ENCODE measurements at regions not wholly inside any gene's neighbourhood (a gene's known extent, or its start where the extent isn't known, plus 50 kb on each side); places are given as distances from the start of the nearest gene placed in this dataset.
A peak's percentile ranks its signal among the peaks of the same experiment; 100 is the strongest.
"Not testable (repeated sequence)": the region's sequence is repeated elsewhere in the genome, so short reads cannot be mapped to it uniquely, and the experiment has no call there.

DNA sequence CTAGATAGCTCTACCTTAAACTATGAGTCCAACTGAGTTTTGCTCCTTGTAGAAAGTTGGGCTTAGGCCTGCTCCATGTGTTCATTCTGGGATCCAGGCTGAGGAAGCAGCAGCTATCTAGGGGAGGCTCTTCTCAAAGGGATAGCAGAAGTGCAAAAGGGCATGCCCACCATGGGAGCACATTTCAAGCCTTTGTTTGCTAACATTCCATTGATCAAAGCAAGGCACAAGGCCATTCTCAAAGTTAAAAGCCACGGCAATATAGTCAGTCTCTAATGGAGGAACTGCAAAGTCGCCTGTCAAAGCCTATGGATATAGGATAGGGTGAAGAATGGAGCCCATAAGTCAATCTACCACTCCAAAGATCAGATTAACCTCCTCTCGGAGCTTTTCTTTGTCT lies 488.1 kb upstream of the ARX start:
- no peak for DNase-seq

DNA sequence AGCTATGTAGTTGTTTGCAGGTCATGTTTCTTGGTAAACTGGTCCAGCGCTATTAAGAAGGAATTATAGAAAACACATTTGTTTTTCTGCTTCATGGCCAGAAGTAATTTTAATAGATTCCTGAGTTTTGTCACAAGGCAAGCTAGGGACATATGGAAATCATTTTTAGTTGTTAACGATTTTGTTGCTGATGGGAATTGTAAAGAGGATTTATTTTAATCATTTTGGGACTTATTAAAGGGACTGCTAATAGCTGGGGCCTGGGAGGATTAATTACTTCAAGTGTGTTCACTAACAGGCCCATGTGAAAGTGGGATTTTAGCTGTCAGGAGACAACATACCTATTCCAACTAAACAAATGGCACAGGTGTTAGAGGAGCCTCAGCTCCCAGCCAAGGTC lies 492.0 kb upstream of the ARX start:
- no peak for DNase-seq

DNA sequence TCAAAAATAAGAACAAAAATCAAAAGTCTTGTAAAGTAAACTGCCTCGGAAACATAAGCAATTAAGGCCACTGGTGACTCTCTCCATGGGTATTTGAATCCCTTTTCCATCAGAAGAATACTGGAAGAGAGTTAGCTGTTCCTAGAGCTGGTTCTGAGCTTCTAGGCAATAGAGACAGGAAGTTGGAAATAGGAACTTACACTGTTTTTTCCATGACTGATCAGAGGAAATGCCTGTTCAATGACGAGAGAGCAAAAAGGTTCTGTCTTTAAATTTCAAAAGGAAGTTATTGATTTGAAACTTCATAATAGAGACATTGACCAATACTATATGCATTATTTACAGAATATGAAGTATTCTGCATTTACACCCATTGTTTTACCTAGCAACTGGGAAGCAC lies 503.5 kb upstream of the ARX start:
- DNase-seq, result no peak

DNA sequence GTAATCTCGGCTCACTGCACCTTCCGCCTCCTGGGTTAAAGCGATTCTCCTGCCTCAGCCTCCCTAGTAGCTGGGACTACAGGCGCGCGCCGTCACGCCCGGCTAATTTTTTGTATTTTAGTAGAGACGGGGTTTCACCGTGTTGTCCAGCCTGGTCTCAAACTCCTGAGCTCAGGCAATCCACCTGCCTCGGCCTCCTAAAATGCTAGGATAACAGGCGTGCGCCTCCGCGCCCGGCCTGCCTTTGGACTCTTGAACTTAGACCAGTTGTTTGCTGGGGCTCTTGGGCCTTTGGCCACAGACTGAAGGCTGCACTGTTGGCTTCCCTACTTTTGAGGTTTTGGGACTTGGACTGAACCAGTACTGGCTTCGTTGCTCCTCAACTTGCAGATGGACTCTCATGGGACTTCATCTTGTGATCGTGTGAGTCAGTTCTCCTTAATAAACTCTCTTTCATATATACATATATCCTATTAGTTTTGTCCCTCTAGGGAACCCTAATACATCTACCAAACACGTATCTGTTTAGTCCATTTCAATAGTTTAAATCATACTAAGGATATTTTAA lies 506.8 kb upstream of the ARX start:
- not testable (repeated sequence) for DNase-seq

DNA sequence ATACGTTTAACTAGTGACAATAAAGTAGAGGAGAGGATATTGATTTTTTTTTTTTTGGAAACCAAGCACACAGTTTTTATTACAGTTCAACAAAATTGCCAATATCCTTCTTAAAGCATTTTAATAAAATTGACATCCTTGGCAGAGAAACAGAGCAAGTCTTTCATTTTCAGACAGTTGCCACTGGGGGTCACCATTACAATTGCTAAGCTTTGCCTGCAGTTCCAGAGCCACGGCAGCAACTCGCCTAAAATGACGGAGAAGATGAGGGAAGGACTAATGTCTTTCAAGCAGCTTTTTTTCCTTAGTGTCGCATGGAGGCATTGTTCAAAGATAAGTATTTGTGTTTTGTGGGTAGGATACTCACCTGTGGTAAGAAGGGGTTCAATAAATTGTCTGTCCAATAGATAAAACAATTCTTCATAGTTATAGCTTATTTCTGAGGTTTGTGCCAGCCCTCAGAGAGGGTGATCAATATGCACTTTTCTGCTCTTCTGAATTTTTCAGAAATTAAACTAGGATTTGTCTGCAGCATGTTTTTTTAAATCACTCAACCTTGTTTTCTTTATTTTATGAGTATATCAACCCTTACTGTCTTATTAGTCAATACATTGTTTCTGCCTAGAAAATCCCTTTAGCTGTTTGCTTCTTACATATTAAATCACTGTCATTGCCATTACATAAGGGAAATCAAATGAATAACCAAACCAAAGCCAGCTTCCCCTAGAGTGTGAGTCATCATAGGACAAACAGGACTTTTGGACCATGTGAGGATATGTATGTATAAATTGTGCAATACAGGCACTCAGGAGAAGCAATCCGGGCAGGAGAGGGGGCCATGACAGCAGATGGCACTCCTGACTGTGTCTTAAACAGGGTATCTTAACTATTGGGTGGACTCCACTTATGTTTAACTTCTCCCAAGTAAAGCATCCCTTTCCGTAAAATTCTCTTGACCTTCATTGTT lies 508.1 kb upstream of the ARX start:
- DNase-seq, result peak; percentile 70

DNA sequence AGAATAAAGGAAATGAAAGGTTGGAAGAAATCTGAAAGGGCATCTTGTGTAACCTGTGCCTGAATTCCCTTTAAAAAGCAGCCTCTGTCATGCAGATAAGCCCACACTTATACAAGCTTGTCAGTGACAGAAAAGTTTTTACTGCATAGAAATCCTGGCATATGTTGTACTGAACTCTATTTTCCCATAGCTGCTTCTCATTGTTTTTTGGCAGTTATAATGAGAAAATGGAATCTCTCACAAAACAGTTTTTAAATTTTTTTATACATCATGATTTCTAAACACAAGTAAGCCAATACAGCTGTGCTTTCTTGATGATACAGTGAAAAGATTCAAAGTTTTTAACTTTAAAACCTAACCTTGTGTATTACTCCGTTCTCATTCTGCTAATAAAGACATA lies 511.4 kb upstream of the ARX start:
- no peak for DNase-seq

DNA sequence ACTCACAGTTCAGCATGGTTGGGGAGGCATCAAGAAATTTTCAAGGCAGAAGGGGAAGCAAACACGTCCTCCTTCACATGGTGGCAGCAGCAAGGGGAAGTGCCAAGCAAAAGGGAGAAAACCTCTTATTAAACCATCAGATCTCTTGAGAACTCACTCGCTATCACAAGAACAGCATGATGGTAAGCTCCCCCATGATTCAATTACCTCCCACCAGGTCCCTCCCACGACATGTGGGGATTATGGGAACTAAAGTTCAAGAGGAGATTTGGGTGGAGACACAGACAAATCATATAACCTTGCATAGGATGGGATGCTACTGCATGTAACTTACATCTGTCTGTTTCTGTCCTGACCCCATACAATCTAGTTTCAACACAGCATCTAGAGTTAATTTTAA lies 511.8 kb upstream of the ARX start:
- DNase-seq, result peak; percentile 49

DNA sequence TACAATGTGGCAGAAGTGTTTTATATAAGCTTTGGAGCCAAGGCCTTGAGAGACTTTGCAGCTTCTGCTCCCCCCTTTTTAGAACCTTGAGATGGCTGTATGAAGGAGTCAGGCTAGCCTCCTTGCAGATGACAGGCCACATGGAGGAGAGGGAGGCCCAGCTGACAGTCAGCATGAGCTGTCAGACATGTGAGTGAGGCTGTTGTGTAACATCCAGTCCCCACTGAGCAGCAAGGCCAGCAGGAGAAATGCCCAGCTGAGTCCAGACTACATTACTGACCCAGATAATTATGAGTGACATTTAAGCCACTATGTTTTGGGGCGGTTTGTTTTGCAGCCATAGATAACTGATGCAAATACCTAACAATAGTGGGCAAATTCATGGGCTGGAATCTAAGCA lies 515.3 kb upstream of the ARX start:
- DNase-seq, result no peak

DNA sequence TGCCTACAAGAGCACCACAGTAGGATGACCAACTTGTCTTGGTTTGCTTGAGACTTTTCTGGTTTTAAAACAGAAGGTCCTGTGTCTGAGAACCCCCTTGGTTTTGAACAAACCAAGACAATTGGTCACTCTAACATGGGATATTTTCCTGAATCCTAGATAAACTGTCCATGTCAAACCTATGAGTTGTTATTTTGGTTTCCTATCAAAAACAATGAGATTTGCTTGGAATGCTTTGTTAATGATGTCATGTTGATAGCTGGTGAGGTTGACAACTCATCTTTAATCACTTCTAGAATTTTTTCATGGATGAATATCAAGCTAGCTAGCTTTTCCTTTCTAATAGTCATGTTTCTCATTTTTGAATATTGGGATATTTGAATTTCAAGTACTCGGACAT lies 518.3 kb upstream of the ARX start:
- DNase-seq, result no peak

DNA sequence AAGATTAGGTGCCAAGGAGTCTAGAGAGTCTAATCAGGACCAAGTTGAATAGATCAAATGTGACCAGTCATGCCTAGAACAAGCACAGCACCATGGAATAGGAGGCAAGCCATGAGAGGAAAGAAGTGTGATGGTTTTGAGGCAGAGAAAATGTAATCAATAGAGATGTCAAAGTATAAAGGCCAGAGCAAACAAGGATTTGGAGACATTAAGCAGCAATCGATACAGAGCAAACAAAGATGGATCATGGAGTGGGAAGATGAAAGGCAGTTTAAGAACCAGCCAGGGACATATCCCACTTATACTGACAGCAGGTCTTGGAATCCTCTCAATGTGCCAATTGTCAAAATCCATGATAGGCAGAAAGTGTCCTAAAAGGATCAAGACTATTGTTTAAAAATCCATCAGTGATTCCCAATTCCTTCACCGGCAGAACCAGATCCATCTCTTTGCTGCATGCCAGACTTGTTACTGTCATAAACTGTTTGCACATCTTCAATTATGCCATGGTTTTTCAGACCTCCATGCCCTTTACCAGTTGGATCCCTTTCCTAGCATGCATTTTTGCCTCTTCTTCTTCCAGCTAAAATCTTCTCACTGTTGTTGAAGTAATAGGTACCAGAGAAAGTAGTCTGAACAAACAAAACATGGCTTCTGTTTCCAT lies 520.7 kb upstream of the ARX start:
- DNase-seq, result no peak

DNA sequence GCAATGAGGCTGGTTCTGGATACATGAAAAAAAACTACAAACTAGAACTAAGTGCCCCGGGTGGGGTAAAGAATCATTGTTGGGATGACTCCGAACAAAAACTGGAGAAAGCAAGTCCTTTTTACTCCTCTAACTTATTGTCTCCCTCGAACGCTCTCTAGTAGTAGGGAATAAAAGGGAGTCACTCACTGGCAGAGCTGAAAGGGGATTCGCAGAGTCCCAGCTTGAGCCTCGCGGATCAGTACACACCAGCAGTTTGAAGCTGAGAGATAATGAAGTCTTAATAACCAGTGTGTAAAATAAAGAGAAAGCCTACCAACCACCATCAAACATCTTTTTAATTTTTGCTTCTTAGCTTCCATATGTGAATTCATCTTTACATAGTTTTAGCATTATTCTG lies 521.9 kb upstream of the ARX start:
- peak; percentile 4 for DNase-seq

DNA sequence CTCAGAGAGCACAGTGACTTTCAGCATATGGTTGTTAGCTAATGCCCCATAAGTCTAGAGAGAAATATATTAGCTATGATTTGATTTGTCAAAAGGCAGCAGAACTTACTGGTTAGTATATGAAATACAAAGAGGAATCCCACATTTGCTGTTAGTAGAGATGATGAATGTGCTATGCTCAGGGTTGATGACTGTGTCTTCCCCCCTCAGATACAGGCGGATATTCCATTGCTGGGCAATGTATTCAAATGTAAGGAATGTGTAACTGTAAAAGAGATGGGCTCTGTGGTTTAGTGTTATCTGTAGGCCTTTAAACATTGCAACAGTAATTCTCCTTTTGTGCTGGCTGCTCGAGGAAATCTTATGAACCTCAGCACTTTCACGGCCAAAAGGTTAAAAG lies 528.9 kb upstream of the ARX start:
- no peak for DNase-seq

DNA sequence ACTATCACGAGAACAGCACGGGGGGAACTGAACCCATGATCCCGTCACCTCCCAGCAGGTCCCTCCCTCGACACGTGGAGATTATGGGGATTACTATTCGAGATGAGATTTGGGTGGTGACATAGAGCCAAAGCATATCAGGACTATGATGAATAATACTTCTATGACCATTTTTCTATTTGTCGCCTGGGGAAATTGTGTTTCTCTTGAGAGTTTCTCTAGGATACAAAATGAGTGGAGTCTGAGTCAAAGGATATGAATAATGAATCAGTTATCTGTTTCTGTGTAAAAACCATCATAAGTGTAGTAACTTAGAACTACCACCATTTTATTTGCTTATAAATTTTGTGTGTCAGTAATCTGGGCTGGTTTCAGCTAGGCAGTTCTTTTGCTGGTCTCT lies 533.0 kb upstream of the ARX start:
- DNase-seq, result no peak

DNA sequence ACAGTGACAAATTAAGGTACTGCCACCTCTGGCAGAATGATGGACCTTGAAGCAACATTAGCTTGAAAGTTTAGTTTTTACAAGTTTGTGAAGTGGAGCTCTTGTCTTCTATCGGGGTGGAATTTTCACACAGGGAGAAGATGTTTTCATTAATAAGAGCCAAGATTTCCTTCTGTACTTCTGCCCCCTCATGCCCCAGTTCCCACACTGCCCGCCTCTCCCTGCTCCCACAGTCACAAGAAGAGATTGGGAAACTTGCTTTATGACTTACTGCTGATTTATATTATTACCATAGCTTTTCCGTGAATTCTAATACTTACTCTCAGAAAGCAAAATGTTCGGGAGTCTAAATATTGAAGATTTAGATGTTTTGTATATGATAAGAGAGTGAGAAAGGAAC lies 539.8 kb upstream of the ARX start:
- no peak for DNase-seq

DNA sequence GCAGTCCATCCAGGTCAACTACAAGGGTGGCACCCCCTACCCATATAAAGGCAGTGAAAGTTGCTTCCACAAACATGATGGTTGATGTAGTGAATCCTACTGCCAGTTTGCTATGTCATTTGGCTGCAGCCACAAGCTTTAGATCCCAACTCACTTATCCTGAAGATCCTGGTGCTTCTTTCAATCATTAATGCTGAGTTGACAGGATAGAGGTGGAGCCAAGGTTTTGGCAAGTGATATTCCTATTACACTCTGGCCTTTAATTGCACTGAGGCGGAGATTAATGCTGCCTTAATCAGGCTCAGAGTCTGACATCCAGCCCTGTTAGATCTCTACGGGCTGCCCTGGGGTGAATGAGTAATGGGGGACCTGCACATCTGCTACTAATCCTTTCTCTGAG lies 542.4 kb upstream of the ARX start:
- peak; percentile 90 for DNase-seq

DNA sequence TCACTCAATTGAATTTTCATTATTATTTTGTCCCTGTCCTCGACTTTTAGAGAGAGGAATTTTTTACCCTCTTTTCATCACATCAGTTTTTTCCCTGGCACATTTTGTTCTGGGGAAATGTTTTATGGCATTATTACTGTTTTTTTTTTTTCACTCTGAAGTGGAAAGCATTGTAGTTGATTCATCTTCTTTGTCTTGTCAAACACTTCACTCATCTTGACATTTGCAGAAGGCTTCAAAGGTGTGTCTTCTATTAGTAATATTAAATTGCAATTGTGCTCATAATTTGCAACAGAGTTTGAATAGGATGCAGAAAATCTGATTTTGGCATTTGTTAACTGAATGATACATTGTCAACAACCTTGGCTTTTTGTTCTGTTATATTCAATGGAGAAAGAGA lies 545.4 kb upstream of the ARX start:
- DNase-seq, result no peak

DNA sequence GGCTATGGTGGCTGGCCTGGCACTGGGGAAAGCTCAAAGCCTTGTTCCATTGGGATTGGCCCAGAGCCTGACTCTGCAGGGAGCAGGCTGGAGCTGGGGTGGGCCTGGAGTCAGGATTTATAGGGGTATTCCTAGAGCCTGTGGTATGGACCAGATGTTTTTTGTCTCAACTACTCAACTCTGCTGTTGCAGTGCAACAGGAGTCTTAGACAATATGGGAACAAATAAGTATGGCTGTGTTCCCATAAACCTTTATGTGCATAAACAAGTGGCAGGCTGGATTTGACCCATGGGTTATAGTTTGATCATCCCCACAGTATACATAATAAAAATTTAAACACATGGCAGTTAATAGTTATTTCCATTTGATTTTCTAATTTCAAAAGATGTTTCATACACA lies 557.9 kb upstream of the ARX start:
- no peak for DNase-seq

DNA sequence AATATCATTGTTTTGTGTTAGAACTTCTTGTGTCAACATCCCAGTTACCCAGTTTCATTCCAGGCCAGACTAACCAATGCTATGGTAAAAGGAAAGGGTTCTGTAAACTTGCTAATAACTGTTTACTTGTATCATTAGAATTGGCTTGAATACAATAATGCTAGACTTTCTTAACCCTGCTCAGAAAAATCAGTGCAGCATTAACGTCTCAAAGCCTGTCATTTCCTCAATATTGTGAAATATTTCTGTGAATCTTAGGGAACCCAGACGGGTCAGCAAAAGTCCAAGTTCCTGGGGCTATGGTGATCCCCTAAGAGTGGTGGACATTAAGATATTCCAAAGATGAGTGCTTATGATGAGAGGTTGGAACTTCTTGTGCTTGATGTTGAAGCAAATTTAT lies 541.2 kb upstream of the MAGEB18 start:
- DNase-seq, result no peak

DNA sequence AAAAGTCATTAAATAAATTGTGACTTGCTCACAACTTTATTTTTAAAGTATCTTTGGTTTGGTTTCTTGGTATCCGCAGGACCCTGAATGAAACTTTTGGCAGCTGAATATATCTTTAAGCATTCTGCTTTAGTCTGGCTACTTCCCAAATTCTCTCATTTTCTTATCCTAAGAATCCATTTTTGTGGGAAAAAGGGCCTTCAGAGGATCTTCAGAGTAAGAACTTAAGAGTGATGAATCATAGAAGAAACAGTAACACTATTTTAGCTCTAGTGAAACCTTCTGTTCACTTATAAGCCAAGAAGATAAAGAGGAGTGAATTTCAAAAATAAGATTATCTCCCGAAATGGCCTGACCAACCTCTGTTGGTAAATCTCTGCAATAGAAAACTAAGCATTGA lies 540.6 kb upstream of the MAGEB18 start:
- no peak for DNase-seq

DNA sequence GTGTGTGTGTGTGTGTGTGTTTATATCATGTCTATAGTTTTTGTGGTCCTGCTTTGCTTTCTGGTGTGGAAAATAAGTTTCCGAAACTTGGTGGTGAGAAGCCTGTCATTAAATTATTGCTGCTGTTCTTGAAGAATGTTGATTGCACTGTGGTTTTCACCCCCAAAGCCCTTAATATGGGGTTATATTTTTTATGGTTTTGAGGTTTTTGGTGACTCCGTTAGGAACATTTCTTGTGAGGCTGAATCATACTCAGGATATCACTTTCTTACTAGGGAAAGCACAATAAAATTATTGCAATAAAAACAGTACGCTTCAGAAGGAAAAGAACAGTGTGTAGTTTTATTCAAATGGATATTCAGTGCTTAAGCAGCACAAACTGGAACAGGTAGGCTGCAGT lies 539.1 kb upstream of the MAGEB18 start:
- no peak for DNase-seq

DNA sequence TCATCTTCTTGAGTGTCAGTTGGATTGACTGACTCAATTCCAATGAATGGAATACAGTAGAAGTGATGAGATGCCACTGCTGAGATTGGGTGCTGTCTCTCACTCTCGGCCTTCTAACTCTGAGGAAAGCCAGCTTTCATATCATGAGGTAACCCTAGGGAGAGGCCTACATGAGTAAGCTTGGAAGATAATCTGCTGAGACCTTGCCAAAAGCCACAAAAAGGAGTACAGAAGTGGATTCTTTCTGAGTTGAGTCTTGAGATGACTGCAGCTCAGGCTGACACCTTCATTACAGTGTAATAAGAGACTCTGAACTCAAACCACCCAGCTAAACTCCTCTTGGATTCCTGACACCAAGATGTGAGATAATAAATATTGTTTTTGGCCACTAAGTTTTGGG lies 537.4 kb upstream of the MAGEB18 start:
- no peak for DNase-seq

DNA sequence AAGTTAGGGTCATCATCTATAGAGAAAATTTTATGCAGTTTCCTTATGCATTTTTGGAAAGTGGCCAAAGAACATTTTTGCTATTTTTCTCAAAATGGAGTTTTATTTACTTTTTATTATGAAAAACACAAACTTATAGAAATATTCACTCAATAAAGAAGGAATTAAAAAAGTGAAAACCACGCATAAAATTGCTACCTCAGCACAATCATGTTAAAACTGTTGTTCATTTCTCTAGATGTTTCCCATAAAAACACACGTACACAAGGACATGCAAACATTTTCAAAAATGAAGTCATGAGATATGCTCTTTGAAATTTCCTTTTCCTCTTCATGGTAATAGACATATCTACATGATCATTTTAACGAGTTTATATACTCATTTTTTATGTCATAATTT lies 536.8 kb upstream of the MAGEB18 start:
- DNase-seq, result no peak

DNA sequence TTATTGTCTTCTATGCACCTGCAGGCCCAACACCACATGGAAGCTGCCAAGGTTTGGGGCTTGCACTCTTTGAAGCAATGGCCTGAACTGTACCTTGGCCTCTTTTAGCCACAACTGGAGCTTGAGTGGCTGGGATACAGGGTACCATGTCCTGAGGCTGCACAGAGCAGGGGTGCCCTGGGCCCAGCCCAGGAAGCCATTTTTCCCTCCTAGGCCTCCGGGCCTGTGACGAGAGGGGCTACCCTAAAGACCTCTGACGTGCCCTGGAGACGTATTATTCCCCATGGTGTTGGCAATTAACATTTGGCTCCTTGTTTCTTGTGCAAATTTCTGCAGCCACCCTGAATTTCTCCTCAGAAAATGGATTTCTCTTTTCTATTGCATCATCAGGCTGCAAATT lies 519.9 kb upstream of the MAGEB18 start:
- no peak for DNase-seq

DNA sequence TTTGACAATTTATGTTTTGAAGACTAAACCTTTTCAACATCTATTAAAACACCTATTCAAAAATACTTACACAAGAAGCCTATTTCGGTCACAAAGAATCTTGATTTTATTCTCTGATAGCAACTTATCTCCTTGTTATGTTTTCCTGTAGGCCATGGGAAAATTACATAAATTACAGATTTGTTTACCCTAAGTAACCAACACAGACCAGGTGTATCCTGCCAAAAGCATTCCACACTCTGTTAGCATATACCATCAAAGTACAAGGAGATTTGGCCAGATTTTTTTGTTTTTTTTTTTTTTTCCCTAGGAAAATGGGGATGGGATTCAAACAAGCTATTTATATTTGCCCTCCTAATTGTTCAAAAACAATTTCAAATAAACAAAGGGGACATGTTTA lies 497.9 kb upstream of the MAGEB18 start:
- DNase-seq, result no peak

Data from NCI-H82 (cell line).